SK-N-MC (cell line): ENCODE measurements at regions not wholly inside any gene's neighbourhood (a gene's known extent, or its start where the extent isn't known, plus 50 kb on each side); places are given as distances from the start of the nearest gene placed in this dataset.

ENCODE experiments used
- EZH2 ChIP-seq: fragments of 200-600 bp; sonication (generic); IDR thresholded peaks from one replicate; pipeline ENCODE4 v1.6.1; 2017; ENCODE audit warnings: antibody characterized with exemption
- FOXP2 ChIP-seq: optimal IDR thresholded peaks from 2 replicates; pipeline ENCODE3; 2011; ENCODE audit warnings: mild to moderate bottlenecking, moderate library complexity; ENCODE audit not compliant: insufficient read depth; ENCODE audit errors: extremely low read length, control extremely low read depth
- POLR2AphosphoS5 ChIP-seq: IDR thresholded peaks from 2 replicates; pipeline ENCODE4 v1.6.1; 2012; ENCODE audit warnings: mild to moderate bottlenecking, low read depth, low read length, borderline replicate concordance

GRCh38 chr21:35120631-35121180 lies 71.6 kb upstream of the RUNX1 start:
- TF ChIP-seq POLR2AphosphoS5 = no peak
- TF ChIP-seq EZH2 = no peak
- TF ChIP-seq FOXP2 = no peak
